ENCODE measurements at regions not wholly inside any gene's neighbourhood (a gene's known extent, or its start where the extent isn't known, plus 50 kb on each side); places are given as distances from the start of the nearest gene placed in this dataset.

GRCh38 chr9:115598751-115599150 lies 480.8 kb upstream of the TNC start:
- H3K27me3 ChIP-seq (ENCODE audit: insufficient read depth, poor library complexity, severe bottlenecking), result no peaks in the 10 kb centered on the region
- no peak for TF ChIP-seq CTCF (IDR thresholded peaks at IDR 0.05; ENCODE audit: poor library complexity, severe bottlenecking)
- DNase-seq (ENCODE audit: low spot score), result no peak
- no peak for ATAC-seq (ENCODE audit: low read depth)
- no peaks in the 10 kb centered on the region for H3K36me3 ChIP-seq (ENCODE audit: low read depth)
- no peak overlapping the region for H3K4me3 ChIP-seq (ENCODE audit: severe bottlenecking)
- no peak overlapping the region for H3K27ac ChIP-seq (ENCODE audit: poor library complexity, severe bottlenecking)
- peaks cover 8% of the 10 kb centered on the region for H3K4me1 ChIP-seq (ENCODE audit: insufficient read depth, poor library complexity, severe bottlenecking)
- no peaks in the 10 kb centered on the region for H3K9me3 ChIP-seq (ENCODE audit: severe bottlenecking)

GRCh38 chr9:115599898-115600297 lies 481.9 kb upstream of the TNC start:
- no peak overlapping the region for H3K4me3 ChIP-seq (ENCODE audit: severe bottlenecking)
- no peaks in the 10 kb centered on the region for H3K27me3 ChIP-seq (ENCODE audit: insufficient read depth, poor library complexity, severe bottlenecking)
- DNase-seq (ENCODE audit: low spot score) (no peak), ATAC-seq (ENCODE audit: low read depth) (no peak)
- no peaks in the 10 kb centered on the region for H3K36me3 ChIP-seq (ENCODE audit: low read depth)
- TF ChIP-seq CTCF (IDR thresholded peaks at IDR 0.05; ENCODE audit: poor library complexity, severe bottlenecking), result no peak
- H3K4me1 ChIP-seq (ENCODE audit: insufficient read depth, poor library complexity, severe bottlenecking), result peaks cover 8% of the 10 kb centered on the region
- H3K27ac ChIP-seq (ENCODE audit: poor library complexity, severe bottlenecking), result no peak overlapping the region
- H3K9me3 ChIP-seq (ENCODE audit: severe bottlenecking), result no peaks in the 10 kb centered on the region

- Histone ChIP-seq H3K4me3 (ENCODE audit: severe bottlenecking) (no peak overlapping the region), H3K9me3 (ENCODE audit: severe bottlenecking) (no peaks in the 10 kb centered on the region)
- no peak for ATAC-seq (ENCODE audit: low read depth)
These were observed 483.5 kb upstream of the TNC start for GRCh38 chr9:115601434-115601833.

GRCh38 chr9:115604831-115605483 lies 487.0 kb upstream of the TNC start:
- TF ChIP-seq CTCF (IDR thresholded peaks at IDR 0.05; ENCODE audit: poor library complexity, severe bottlenecking), result no peak
- DNase-seq (ENCODE audit: low spot score), result no peak

More at GRCh38 chr9:115601434-115601833, 483.5 kb upstream of the TNC start:
- no peaks in the 10 kb centered on the region for H3K36me3 ChIP-seq (ENCODE audit: low read depth)
- no peak for TF ChIP-seq CTCF (IDR thresholded peaks at IDR 0.05; ENCODE audit: poor library complexity, severe bottlenecking)
- DNase-seq (ENCODE audit: low spot score), result no peak
- peaks cover 16% of the 10 kb centered on the region for H3K4me1 ChIP-seq (ENCODE audit: insufficient read depth, poor library complexity, severe bottlenecking)
- H3K27me3 ChIP-seq (ENCODE audit: insufficient read depth, poor library complexity, severe bottlenecking), result no peaks in the 10 kb centered on the region
- H3K27ac ChIP-seq (ENCODE audit: poor library complexity, severe bottlenecking), result no peak overlapping the region

GRCh38 chr9:115606838-115607237 lies 488.9 kb upstream of the TNC start:
- Histone ChIP-seq H3K36me3 (ENCODE audit: low read depth) (no peaks in the 10 kb centered on the region), H3K27ac (ENCODE audit: poor library complexity, severe bottlenecking) (no peak overlapping the region), H3K9me3 (ENCODE audit: severe bottlenecking) (no peaks in the 10 kb centered on the region), H3K4me1 (ENCODE audit: insufficient read depth, poor library complexity, severe bottlenecking) (peaks cover 10% of the 10 kb centered on the region), H3K27me3 (ENCODE audit: insufficient read depth, poor library complexity, severe bottlenecking) (no peaks in the 10 kb centered on the region), H3K4me3 (ENCODE audit: severe bottlenecking) (no peak overlapping the region)
- DNase-seq (ENCODE audit: low spot score) (no peak), ATAC-seq (ENCODE audit: low read depth) (no peak)
- TF ChIP-seq CTCF (IDR thresholded peaks at IDR 0.05; ENCODE audit: poor library complexity, severe bottlenecking), result no peak

More at GRCh38 chr9:115604831-115605483, 487.0 kb upstream of the TNC start:
- Histone ChIP-seq H3K36me3 (ENCODE audit: low read depth) (no peaks in the 10 kb centered on the region), H3K27me3 (ENCODE audit: insufficient read depth, poor library complexity, severe bottlenecking) (no peaks in the 10 kb centered on the region), H3K27ac (ENCODE audit: poor library complexity, severe bottlenecking) (peak overlapping the region; percentile 43), H3K9me3 (ENCODE audit: severe bottlenecking) (no peaks in the 10 kb centered on the region), H3K4me3 (ENCODE audit: severe bottlenecking) (no peak overlapping the region), H3K4me1 (ENCODE audit: insufficient read depth, poor library complexity, severe bottlenecking) (peaks cover 10% of the 10 kb centered on the region)
- peak; percentile 98 for ATAC-seq (ENCODE audit: low read depth)
